Calu3 (cell line): ENCODE measurements at regions not wholly inside any gene's neighbourhood (a gene's known extent, or its start where the extent isn't known, plus 50 kb on each side); places are given as distances from the start of the nearest gene placed in this dataset.

Experiments used
- BruUV-seq: library from RNA; stranded (reverse); fragments of 400-500 nt; replicated peaks from 2 replicates; lab custom pipeline; 2021; lab: Mats Ljungman, UMichigan
- CTCF ChIA-PET: fragments of 300-600 bp; sonication (Branson Sonifier 250); formaldehyde crosslinking; loops from one replicate; lab custom pipeline; 2022; ENCODE audit warnings: antibody characterized with exemption; lab: Charles Lee
- DNase-seq: peaks from one replicate; pipeline ENCODE4 v3.0.0; 2022
- H3K27ac Mint-ChIP-seq: one replicate; pipeline ENCODE4 v1.8.0; 2022; ENCODE audit warnings: mixed read lengths; ENCODE audit not compliant: unreplicated experiment
- H3K27me3 Mint-ChIP-seq: one replicate; pipeline ENCODE4 v1.8.0; 2022; ENCODE audit warnings: mixed read lengths; ENCODE audit not compliant: unreplicated experiment
- H3K36me3 Mint-ChIP-seq: one replicate; pipeline ENCODE4 v1.8.0; 2022; ENCODE audit warnings: mild to moderate bottlenecking, moderate library complexity, mixed read lengths; ENCODE audit not compliant: insufficient read depth, unreplicated experiment
- H3K4me1 Mint-ChIP-seq: one replicate; pipeline ENCODE4 v1.8.0; 2022; ENCODE audit warnings: mild to moderate bottlenecking, low read depth, mixed read lengths; ENCODE audit not compliant: unreplicated experiment
- H3K4me3 Mint-ChIP-seq: one replicate; pipeline ENCODE4 v1.8.0; 2022; ENCODE audit warnings: mild to moderate bottlenecking, low read depth, moderate library complexity, mixed read lengths; ENCODE audit not compliant: unreplicated experiment
- H3K9me3 Mint-ChIP-seq: one replicate; pipeline ENCODE4 v1.8.0; 2022; ENCODE audit warnings: low read depth, mixed read lengths; ENCODE audit not compliant: unreplicated experiment
- CTCF ChIP-seq: fragments of 200-600 bp; IDR thresholded peaks from one replicate; pipeline ENCODE4 v1.8.0; 2022; ENCODE audit warnings: antibody characterized with exemption; ENCODE audit not compliant: unreplicated experiment
- intact Hi-C: fragments of 100-400 bp; cut with micrococcal nuclease; formaldehyde crosslinking; loops from one replicate; pipeline ENCODE4 v1.10.0; 2022; ENCODE audit not compliant: unreplicated experiment

- H3K9me3 Mint-ChIP-seq, result peaks cover 21% of the 10 kb centered on the region
- BruUV-seq, result no TSS peak
- no peaks in the 10 kb centered on the region for H3K27me3 Mint-ChIP-seq
- CTCF ChIA-PET, result no interaction called here
- intact Hi-C loops, result no loop called here
- no peak overlapping the region for H3K4me3 Mint-ChIP-seq
- no peaks in the 10 kb centered on the region for H3K4me1 Mint-ChIP-seq
- H3K27ac Mint-ChIP-seq, result no peak overlapping the region
- DNase-seq, result no peak
- H3K36me3 Mint-ChIP-seq, result no peaks in the 10 kb centered on the region
- TF ChIP-seq CTCF, result no peak
Measured at GRCh38 chr10:10014846-10015245, 1002.8 kb upstream of the CELF2 start.

GRCh38 chr10:10017716-10018115 lies 1000.0 kb upstream of the CELF2 start:
- Mint-ChIP-seq H3K36me3 (no peaks in the 10 kb centered on the region), H3K27ac (no peak overlapping the region)
- no TSS peak for BruUV-seq

GRCh38 chr10:10020945-10021344 lies 996.7 kb upstream of the CELF2 start:
- DNase-seq, result no peak
- no peak for TF ChIP-seq CTCF
- intact Hi-C loops, result no loop called here
- Mint-ChIP-seq H3K4me1 (no peaks in the 10 kb centered on the region), H3K27me3 (no peaks in the 10 kb centered on the region), H3K27ac (no peak overlapping the region), H3K9me3 (peaks cover 22% of the 10 kb centered on the region), H3K36me3 (no peaks in the 10 kb centered on the region), H3K4me3 (no peak overlapping the region)
- no TSS peak for BruUV-seq
- CTCF ChIA-PET, result no interaction called here

More at GRCh38 chr10:10017716-10018115, 1000.0 kb upstream of the CELF2 start:
- no peaks in the 10 kb centered on the region for H3K4me1 Mint-ChIP-seq
- H3K4me3 Mint-ChIP-seq, result no peak overlapping the region
- H3K27me3 Mint-ChIP-seq, result no peaks in the 10 kb centered on the region
- peaks cover 21% of the 10 kb centered on the region for H3K9me3 Mint-ChIP-seq
- no peak for TF ChIP-seq CTCF
- intact Hi-C loops, result no loop called here
- CTCF ChIA-PET, result no interaction called here
- no peak for DNase-seq

- BruUV-seq, result no TSS peak
Measured at GRCh38 chr10:10032991-10033390, 984.7 kb upstream of the CELF2 start.

More at GRCh38 chr10:10032991-10033390, 984.7 kb upstream of the CELF2 start:
- no peaks in the 10 kb centered on the region for H3K27me3 Mint-ChIP-seq
- no peak overlapping the region for H3K4me3 Mint-ChIP-seq
- no peak for TF ChIP-seq CTCF
- no peaks in the 10 kb centered on the region for H3K36me3 Mint-ChIP-seq
- CTCF ChIA-PET, result no interaction called here
- intact Hi-C loops, result no loop called here
- DNase-seq, result no peak
- no peaks in the 10 kb centered on the region for H3K4me1 Mint-ChIP-seq
- peaks cover 25% of the 10 kb centered on the region for H3K9me3 Mint-ChIP-seq
- no peak overlapping the region for H3K27ac Mint-ChIP-seq
